Loucy (cell line): ENCODE measurements at regions not wholly inside any gene's neighbourhood (a gene's known extent, or its start where the extent isn't known, plus 50 kb on each side); places are given as distances from the start of the nearest gene placed in this dataset.
A peak's percentile ranks its signal among the peaks of the same experiment; 100 is the strongest.

Experiments used
- H2AFZ ChIP-seq: fragments of 200-600 bp; sonication (generic); 2 replicates; pipeline ENCODE4 v1.6.0; 2016; ENCODE audit warnings: antibody characterized with exemption, mild to moderate bottlenecking, low read length, moderate library complexity
- H3F3A ChIP-seq: fragments of 200-600 bp; 2 replicates; pipeline ENCODE4 v1.6.0; 2016; ENCODE audit warnings: antibody characterized with exemption, low read depth, mild to moderate bottlenecking
- H3K27me3 ChIP-seq: fragments of 200-600 bp; sonication (generic); 2 replicates; pipeline ENCODE4 v1.6.1; 2014; ENCODE audit warnings: low read length, mild to moderate bottlenecking; ENCODE audit not compliant: insufficient read depth, poor library complexity, severe bottlenecking
- H3K36me3 ChIP-seq: fragments of 200-600 bp; sonication (generic); 2 replicates; pipeline ENCODE4 v1.6.1; 2016; ENCODE audit warnings: low read length; ENCODE audit not compliant: insufficient read depth
- H3K4me1 ChIP-seq: fragments of 200-600 bp; sonication (generic); 2 replicates; pipeline ENCODE4 v1.5.1; 2014; ENCODE audit warnings: low read length, mild to moderate bottlenecking; ENCODE audit not compliant: insufficient read depth, poor library complexity, severe bottlenecking
- H3K4me2 ChIP-seq: fragments of 200-600 bp; sonication (generic); 2 replicates; pipeline ENCODE4 v1.6.0; 2014; ENCODE audit warnings: antibody characterized with exemption, low read length, low read depth, mild to moderate bottlenecking; ENCODE audit not compliant: poor library complexity, severe bottlenecking
- H3K4me3 ChIP-seq: fragments of 200-600 bp; sonication (generic); 2 replicates; pipeline ENCODE4 v1.5.1; 2014; ENCODE audit warnings: low read length, mild to moderate bottlenecking, mixed read lengths; ENCODE audit not compliant: poor library complexity, severe bottlenecking
- H3K79me2 ChIP-seq: fragments of 200-600 bp; sonication (generic); 2 replicates; pipeline ENCODE4 v1.6.1; 2014; ENCODE audit warnings: low read length; ENCODE audit not compliant: insufficient read depth
- H3K9ac ChIP-seq: fragments of 200-600 bp; sonication (generic); 2 replicates; pipeline ENCODE4 v1.6.0; 2014; ENCODE audit warnings: mild to moderate bottlenecking, low read depth, low read length, moderate library complexity; ENCODE audit not compliant: poor library complexity, severe bottlenecking
- H3K9me2 ChIP-seq: fragments of 200-600 bp; sonication (generic); replicated peaks from 2 replicates; pipeline ENCODE4 v1.6.1; 2016; ENCODE audit warnings: low read depth, low read length, mixed read lengths
- H3K9me3 ChIP-seq: fragments of 200-600 bp; sonication (generic); 2 replicates; pipeline ENCODE4 v1.6.1; 2014; ENCODE audit warnings: mild to moderate bottlenecking, antibody characterized with exemption, low read length, low read depth; ENCODE audit not compliant: insufficient read depth
- H4K20me1 ChIP-seq: fragments of 200-600 bp; sonication (generic); 2 replicates; pipeline ENCODE4 v1.6.0; 2014; ENCODE audit warnings: antibody characterized with exemption, low read length, mild to moderate bottlenecking; ENCODE audit not compliant: insufficient read depth, poor library complexity, severe bottlenecking
- EZH2phosphoT487 ChIP-seq: fragments of 200-600 bp; IDR thresholded peaks from 2 replicates; pipeline ENCODE4 v1.6.1; 2018; ENCODE audit warnings: antibody characterized with exemption, mild to moderate bottlenecking, moderate library complexity, borderline replicate concordance
- TF ChIP-seq, protein P1 (sequence below): fragments of 200-600 bp; sonication (generic); conservative IDR thresholded peaks from 2 replicates; pipeline ENCODE4 v1.5.1; 2014; ENCODE audit warnings: mild to moderate bottlenecking, antibody characterized with exemption, low read length

DNA sequence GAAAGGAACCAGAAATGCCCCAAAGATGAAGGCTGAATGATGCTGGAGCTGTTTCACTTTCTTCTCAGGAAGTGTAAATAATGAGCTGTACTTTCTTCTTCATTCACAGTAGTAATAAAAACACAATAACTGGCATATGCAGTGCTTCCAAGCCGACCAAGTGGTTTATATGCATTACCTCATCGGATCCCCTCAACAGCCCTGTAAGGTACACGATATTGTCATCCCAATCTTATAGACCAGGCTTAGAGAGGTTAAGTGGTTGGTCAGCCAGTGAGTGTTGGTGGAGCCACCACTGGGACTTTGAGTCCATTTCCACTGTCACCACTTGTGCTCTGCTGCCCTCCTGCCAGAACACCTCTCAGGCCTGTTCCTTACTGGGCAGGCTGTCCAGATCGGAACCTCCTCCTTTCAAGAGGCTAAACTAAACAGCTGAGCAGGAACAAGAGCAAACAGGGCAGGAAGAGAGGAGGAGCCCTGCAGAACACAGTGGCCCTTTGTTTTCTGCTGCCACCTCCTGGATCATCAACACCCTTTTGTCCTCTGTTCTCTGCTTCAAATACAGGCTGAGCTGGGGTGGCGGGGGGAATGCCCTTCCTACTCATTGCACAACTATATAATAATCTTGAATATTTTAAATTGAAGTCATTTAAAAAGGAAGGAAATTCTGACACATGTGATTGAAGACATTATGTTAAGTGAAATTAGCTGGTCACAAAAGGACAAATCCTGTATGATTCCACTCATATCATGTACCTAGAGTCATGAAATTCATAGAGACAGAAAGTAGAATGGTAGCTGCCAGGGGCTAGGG, 112.5 kb upstream of the ATP6AP2 start:
- Histone ChIP-seq H3K27me3 (no peaks in the 10 kb centered on the region), H3K4me1 (peaks cover 45% of the 10 kb centered on the region), H3F3A (no peaks in the 10 kb centered on the region), H4K20me1 (no peaks in the 10 kb centered on the region), H3K9me3 (no peaks in the 10 kb centered on the region), H3K36me3 (no peaks in the 10 kb centered on the region), H2AFZ (peak overlapping the region; percentile 66; the same call in 1 of the 2 replicates), H3K9me2 (no peaks in the 10 kb centered on the region), H3K79me2 (no peaks in the 10 kb centered on the region), H3K4me3 (peak overlapping the region; percentile 67), H3K4me2 (peak overlapping the region; percentile 77), H3K9ac (peak overlapping the region; percentile 68)
- TF ChIP-seq EZH2phosphoT487: no peak
- TF ChIP-seq, protein P1, sequence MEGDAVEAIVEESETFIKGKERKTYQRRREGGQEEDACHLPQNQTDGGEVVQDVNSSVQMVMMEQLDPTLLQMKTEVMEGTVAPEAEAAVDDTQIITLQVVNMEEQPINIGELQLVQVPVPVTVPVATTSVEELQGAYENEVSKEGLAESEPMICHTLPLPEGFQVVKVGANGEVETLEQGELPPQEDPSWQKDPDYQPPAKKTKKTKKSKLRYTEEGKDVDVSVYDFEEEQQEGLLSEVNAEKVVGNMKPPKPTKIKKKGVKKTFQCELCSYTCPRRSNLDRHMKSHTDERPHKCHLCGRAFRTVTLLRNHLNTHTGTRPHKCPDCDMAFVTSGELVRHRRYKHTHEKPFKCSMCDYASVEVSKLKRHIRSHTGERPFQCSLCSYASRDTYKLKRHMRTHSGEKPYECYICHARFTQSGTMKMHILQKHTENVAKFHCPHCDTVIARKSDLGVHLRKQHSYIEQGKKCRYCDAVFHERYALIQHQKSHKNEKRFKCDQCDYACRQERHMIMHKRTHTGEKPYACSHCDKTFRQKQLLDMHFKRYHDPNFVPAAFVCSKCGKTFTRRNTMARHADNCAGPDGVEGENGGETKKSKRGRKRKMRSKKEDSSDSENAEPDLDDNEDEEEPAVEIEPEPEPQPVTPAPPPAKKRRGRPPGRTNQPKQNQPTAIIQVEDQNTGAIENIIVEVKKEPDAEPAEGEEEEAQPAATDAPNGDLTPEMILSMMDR: peak; percentile 55

DNA sequence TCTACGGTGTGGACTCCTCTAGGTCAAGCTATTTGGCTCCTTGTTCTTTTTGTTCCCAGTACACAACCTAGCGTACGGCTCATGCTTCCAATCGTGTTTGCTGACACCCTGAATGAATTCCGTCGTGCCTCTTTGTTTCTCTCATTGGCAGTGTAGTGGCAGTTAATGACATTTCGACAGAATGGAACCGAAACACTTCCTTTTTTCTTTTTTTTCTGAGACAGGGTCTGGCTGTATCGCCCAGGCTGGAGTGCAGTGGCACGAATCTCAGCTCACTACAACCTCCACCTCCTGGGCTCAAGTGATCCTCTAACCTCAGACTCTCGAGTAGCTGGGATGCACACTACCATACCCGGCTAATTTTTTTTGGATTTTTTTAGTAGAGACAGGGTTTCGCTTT, 113.3 kb upstream of the ATP6AP2 start:
- no peaks in the 10 kb centered on the region for H3K27me3 ChIP-seq
- TF ChIP-seq, protein P1: no peak
- TF ChIP-seq EZH2phosphoT487: no peak
- no peaks in the 10 kb centered on the region for H3K9me2 ChIP-seq
- H3K4me3 ChIP-seq: no peak overlapping the region
- H3F3A ChIP-seq: no peaks in the 10 kb centered on the region
- H3K4me2 ChIP-seq: peak overlapping the region; percentile 77
- H3K79me2 ChIP-seq: no peaks in the 10 kb centered on the region
- H3K36me3 ChIP-seq: no peaks in the 10 kb centered on the region
- H2AFZ ChIP-seq: no peak overlapping the region
- H4K20me1 ChIP-seq: no peaks in the 10 kb centered on the region
- peak overlapping the region; percentile 68 for H3K9ac ChIP-seq
- H3K9me3 ChIP-seq: no peaks in the 10 kb centered on the region
- peaks cover 38% of the 10 kb centered on the region for H3K4me1 ChIP-seq

DNA sequence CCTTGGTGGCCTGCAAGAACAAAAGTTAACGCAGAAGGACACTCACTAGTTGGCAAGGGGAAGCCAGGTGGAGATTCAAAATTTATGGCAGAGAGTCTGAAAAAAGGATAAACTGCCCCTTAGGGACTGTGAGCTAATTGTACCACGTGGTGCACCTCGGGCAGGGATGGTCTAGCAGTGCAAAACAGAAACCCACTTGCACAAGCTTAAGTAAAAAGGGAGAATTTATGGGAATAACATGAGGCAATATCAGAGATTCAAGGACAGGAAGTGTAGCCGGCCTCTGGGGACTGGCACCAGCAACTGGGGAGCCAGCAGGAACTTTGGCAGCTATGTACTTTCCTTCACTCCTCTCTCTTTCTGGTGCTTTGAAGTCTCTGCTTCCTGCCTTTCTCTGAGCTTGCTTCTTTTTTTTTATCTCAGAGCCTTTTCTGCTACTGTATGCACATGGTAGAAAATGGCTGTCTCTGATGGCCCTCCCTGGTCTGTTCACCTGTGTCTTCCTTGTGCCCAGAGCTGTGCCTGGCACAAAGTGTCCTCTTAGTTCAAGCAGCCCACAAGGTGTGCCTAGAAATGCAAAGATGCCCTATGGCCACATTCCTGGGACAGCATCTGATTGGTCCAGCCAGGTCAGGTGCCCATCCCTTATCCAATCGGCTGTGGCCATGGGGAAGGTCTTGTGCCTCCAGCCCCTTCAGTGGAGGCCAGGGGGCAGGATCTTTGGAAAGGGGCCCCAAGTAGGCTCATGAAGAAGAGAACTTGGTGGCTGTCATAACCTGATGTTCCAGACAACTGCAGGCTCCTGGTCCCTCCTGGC, 114.8 kb upstream of the ATP6AP2 start:
- H3F3A ChIP-seq: no peaks in the 10 kb centered on the region
- H3K9me2 ChIP-seq: no peaks in the 10 kb centered on the region
- H3K9me3 ChIP-seq: no peaks in the 10 kb centered on the region
- H3K27me3 ChIP-seq: no peaks in the 10 kb centered on the region
- H3K4me2 ChIP-seq: peak overlapping the region; percentile 59
- H3K79me2 ChIP-seq: no peaks in the 10 kb centered on the region
- no peaks in the 10 kb centered on the region for H4K20me1 ChIP-seq
- H2AFZ ChIP-seq: peak overlapping the region; percentile 64; the same call in 1 of the 2 replicates
- peak overlapping the region; percentile 41 for H3K9ac ChIP-seq
- no peaks in the 10 kb centered on the region for H3K36me3 ChIP-seq
- peak overlapping the region; percentile 34 for H3K4me3 ChIP-seq
- TF ChIP-seq, protein P1: no peak
- no peak for TF ChIP-seq EZH2phosphoT487
- H3K4me1 ChIP-seq: peaks cover 29% of the 10 kb centered on the region
